Esophagus squamous epithelium (tissue), 5 donors: ENCODE measurements at regions not wholly inside any gene's neighbourhood (a gene's known extent, or its start where the extent isn't known, plus 50 kb on each side); places are given as distances from the start of the nearest gene placed in this dataset.
"Not testable (repeated sequence)": the region's sequence is repeated elsewhere in the genome, so short reads cannot be mapped to it uniquely, and the experiment has no call there.

Source experiments
- DNase-seq: peaks from one replicate; lab custom pipeline; 2025; lab: John Stamatoyannopoulos, UW
- H3K27ac ChIP-seq, 4 donors: fragments of 200-600 bp; sonication (generic); one replicate each; pipeline ENCODE4 v1.5.1; 2016 to 2019; ENCODE audit warnings: mild to moderate bottlenecking in 1 of 4
- H3K27me3 ChIP-seq, 4 donors: fragments of 200-600 bp; sonication (generic); 1 replicate in 3 of 4; 2 replicates in 1 of 4; pipeline versions ENCODE4 v1.5.1 to v1.6.0; 2017 to 2021; ENCODE audit warnings: antibody characterized with exemption in 1 of 4
- H3K36me3 ChIP-seq, 3 donors: fragments of 200-600 bp; sonication (generic); one replicate each; pipeline ENCODE4 v1.5.1; 2016 to 2019
- H3K4me1 ChIP-seq, 3 donors: fragments of 200-600 bp; sonication (generic); one replicate each; pipeline ENCODE4 v1.5.1; 2017 to 2019
- H3K4me3 ChIP-seq, 4 donors: fragments of 200-600 bp; sonication (generic); 1 replicate in 3 of 4; 2 replicates in 1 of 4; pipeline ENCODE4 v1.5.1; 2016 to 2019; ENCODE audit warnings: mild to moderate bottlenecking in 2 of 4, moderate library complexity in 1 of 4
- H3K9me3 ChIP-seq, 3 donors: fragments of 200-600 bp; sonication (generic); one replicate each; pipeline ENCODE4 v1.5.1; 2016 to 2019
- POLR2A ChIP-seq, 4 donors: fragments of 450-650 bp; IDR thresholded peaks; one replicate each; pipeline ENCODE4 v1.6.1; 2017; ENCODE audit warnings: antibody characterized with exemption in 4 of 4, mild to moderate bottlenecking in 4 of 4, moderate library complexity in 3 of 4
- WGBS, 2 donors: methylation state at CpG; one replicate each; pipeline ENCODE4 v1.1.5; 2018; 5-methylcytosine and 5-hydroxymethylcytosine counted together
- intact Hi-C: fragments of 100-400 bp; cut with DNase I; formaldehyde crosslinking; loops from one replicate; pipeline ENCODE4 v1.15.0; 2022
- TF ChIP-seq, protein P1 (sequence below), 6 experiments: fragments of 450-650 bp in 4 of 6; fragments of 200-600 bp in 2 of 6; sonication (generic) in 2 of 6; IDR thresholded peaks; one replicate each; pipeline ENCODE4 v1.5.1; 2016 to 2019; ENCODE audit warnings: antibody characterized with exemption in 6 of 6, mild to moderate bottlenecking in 4 of 6, moderate library complexity in 4 of 6
- donor health status: DM: yes; HTN: yes; CAD: no.

GRCh38 chr5:143629871-143630659 is 181.9 kb upstream of the HMHB1 start:
- no peak for DNase-seq
- intact Hi-C loops: no loop called here
- H3K9me3 ChIP-seq: no peaks in the 10 kb centered on the region
- TF ChIP-seq, protein P1, sequence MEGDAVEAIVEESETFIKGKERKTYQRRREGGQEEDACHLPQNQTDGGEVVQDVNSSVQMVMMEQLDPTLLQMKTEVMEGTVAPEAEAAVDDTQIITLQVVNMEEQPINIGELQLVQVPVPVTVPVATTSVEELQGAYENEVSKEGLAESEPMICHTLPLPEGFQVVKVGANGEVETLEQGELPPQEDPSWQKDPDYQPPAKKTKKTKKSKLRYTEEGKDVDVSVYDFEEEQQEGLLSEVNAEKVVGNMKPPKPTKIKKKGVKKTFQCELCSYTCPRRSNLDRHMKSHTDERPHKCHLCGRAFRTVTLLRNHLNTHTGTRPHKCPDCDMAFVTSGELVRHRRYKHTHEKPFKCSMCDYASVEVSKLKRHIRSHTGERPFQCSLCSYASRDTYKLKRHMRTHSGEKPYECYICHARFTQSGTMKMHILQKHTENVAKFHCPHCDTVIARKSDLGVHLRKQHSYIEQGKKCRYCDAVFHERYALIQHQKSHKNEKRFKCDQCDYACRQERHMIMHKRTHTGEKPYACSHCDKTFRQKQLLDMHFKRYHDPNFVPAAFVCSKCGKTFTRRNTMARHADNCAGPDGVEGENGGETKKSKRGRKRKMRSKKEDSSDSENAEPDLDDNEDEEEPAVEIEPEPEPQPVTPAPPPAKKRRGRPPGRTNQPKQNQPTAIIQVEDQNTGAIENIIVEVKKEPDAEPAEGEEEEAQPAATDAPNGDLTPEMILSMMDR (IDR thresholded peaks at IDR 0.05): no peak
- no peak overlapping the region for H3K27ac ChIP-seq
- no peaks in the 10 kb centered on the region for H3K36me3 ChIP-seq
- H3K4me1 ChIP-seq: no peaks in the 10 kb centered on the region
- no peaks in the 10 kb centered on the region for H3K27me3 ChIP-seq
- WGBS, 2 donors: 74% methylated on average over 9 of the region's 9 CpGs
- H3K4me3 ChIP-seq: no peak overlapping the region

DNA sequence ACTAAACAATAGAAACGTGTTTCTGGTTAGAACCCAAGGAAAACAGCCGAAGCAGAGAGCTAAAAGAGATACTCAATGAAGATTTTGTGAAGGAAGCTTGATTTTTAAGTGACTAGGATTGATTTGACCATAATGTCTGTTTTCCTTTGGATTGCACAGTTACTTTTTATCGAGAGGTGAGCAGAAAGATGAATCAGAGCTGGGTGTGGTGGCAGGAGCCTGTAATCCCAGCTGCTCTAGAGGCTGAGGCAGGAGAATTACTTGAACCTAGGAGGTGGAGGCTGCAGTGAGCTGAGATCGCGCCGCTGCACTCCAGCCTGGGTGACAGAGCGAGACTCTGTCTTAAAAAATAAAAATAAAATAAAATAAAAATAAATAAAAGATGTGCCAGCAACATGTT is 186.9 kb upstream of the HMHB1 start:
- H3K27ac ChIP-seq, H3K4me1 ChIP-seq, H3K36me3 ChIP-seq, H3K27me3 ChIP-seq, H3K4me3 ChIP-seq, intact Hi-C loops, H3K9me3 ChIP-seq, DNase-seq: not testable (repeated sequence)
- 63 to 76% methylated on average over 5 to 7 of the region's 7 CpGs for WGBS, 2 donors

DNA sequence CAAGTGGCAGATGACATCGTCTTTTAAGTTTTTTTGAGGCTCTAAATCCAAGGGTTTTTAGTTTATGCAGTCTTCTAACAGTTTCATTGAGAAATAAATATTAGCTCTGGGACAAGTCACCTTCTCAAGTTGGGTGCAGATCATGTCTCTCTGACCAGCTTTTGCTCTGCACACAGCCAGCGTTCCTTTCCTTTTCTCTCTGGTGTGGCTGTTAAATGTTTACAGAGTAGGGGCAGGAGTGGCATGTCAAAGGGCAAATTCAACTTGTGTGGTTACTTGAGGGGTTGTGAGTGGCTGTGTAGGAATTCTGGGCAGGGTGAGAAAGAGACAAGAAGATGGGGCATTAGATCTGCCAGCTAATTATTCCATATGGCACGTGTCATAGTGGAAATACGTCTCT is 187.5 kb upstream of the HMHB1 start:
- intact Hi-C loops: no loop called here
- H3K4me3 ChIP-seq: no peak overlapping the region
- DNase-seq: no peak
- H3K9me3 ChIP-seq: no peaks in the 10 kb centered on the region
- no peaks in the 10 kb centered on the region for H3K4me1 ChIP-seq
- H3K27ac ChIP-seq: no peak overlapping the region
- TF ChIP-seq POLR2A (IDR thresholded peaks at IDR 0.05): no peak
- TF ChIP-seq, protein P1 (IDR thresholded peaks at IDR 0.05): no peak
- 82 to 83% methylated on average over 4 of the region's 4 CpGs for WGBS, 2 donors
- H3K36me3 ChIP-seq: no peaks in the 10 kb centered on the region
- H3K27me3 ChIP-seq: no peaks in the 10 kb centered on the region

DNA sequence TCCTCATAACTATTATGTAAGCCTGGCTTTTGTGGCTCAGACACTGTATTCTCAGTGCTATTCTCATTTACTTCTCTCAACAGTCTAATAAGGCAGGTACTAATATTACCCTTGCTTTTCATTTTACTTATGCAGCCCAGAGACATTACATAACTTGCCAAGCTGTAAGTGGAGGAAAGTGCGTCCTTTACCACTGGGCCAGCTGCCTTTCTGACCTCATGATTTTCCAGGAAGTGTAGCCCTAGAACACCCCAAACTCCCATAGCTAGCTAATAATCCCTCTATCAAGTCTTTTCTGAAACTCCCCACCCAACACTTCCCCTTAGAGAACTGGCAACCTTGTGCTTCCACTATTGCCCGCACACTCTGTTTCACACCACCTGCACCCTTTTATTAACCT is 192.9 kb upstream of the HMHB1 start:
- H3K27ac ChIP-seq: no peak overlapping the region

GRCh38 chr5:143618141-143618540 is 193.8 kb upstream of the HMHB1 start:
- H3K4me1 ChIP-seq: peaks cover 0 to 7% (median 0%) of the 10 kb centered on the region in 3 donors
- peaks cover 0 to 4% (median 0%) of the 10 kb centered on the region in 4 donors for H3K27me3 ChIP-seq
- TF ChIP-seq POLR2A (IDR thresholded peaks at IDR 0.05): no peak
- TF ChIP-seq, protein P1 (IDR thresholded peaks at IDR 0.05): no peak
- intact Hi-C loops: no loop called here
- no peaks in the 10 kb centered on the region for H3K36me3 ChIP-seq
- DNase-seq: no peak
- H3K9me3 ChIP-seq: no peaks in the 10 kb centered on the region
- WGBS, 2 donors: 84 to 91% methylated on average over 6 of the region's 6 CpGs
- no peak overlapping the region for H3K4me3 ChIP-seq
- H3K27ac ChIP-seq: no peak overlapping the region

More for the DNA sequence above, 192.9 kb upstream of the HMHB1 start:
- whole genome bisulfite sequencing, 2 donors: 80 to 85% methylated on average over 2 of the region's 2 CpGs
- no peaks in the 10 kb centered on the region for H3K9me3 ChIP-seq
- DNase-seq: no peak
- no peak overlapping the region for H3K4me3 ChIP-seq
- peaks cover 0 to 4% (median 0%) of the 10 kb centered on the region in 4 donors for H3K27me3 ChIP-seq
- no peaks in the 10 kb centered on the region for H3K36me3 ChIP-seq
- peaks cover 0 to 7% (median 0%) of the 10 kb centered on the region in 3 donors for H3K4me1 ChIP-seq
- intact Hi-C loops: no loop called here
- no peak for TF ChIP-seq POLR2A (IDR thresholded peaks at IDR 0.05)
- TF ChIP-seq, protein P1 (IDR thresholded peaks at IDR 0.05): no peak
